ENCODE measurements at regions not wholly inside any gene's neighbourhood (a gene's known extent, or its start where the extent isn't known, plus 50 kb on each side); places are given as distances from the start of the nearest gene placed in this dataset.

GRCh38 chr10:117689566-117689965 is 147.0 kb downstream of the EMX2 start:
- TF ChIP-seq EZH2 (IDR thresholded peaks at IDR 0.05; ENCODE audit: low read depth, unreplicated experiment), result no peak
- no peak for TF ChIP-seq CTCF (conservative IDR thresholded peaks at IDR 0.05; ENCODE audit: low read depth in 2 of 2)
- no peak for TF ChIP-seq JUNB (IDR thresholded peaks at IDR 0.05; ENCODE audit: unreplicated experiment)
- TF ChIP-seq POLR2AphosphoS5 (IDR thresholded peaks at IDR 0.05; ENCODE audit: low read depth), result no peak
- no peak for TF ChIP-seq NANOG (IDR thresholded peaks at IDR 0.05; ENCODE audit: borderline replicate concordance)
- no peak for TF ChIP-seq REST (IDR thresholded peaks at IDR 0.05; ENCODE audit: unreplicated experiment)
- no peak for TF ChIP-seq ETS1 (IDR thresholded peaks at IDR 0.05)
- no peak for TF ChIP-seq EZH2phosphoT487 (IDR thresholded peaks at IDR 0.05; ENCODE audit: unreplicated experiment)
- no peak for TF ChIP-seq CREB1 (CRISPR knock-in tag; IDR thresholded peaks at IDR 0.05; ENCODE audit: low read depth)

All from GM23338 (cell line).